ENCODE measurements at regions not wholly inside any gene's neighbourhood (a gene's known extent, or its start where the extent isn't known, plus 50 kb on each side); places are given as distances from the start of the nearest gene placed in this dataset.
A peak's percentile ranks its signal among the peaks of the same experiment; 100 is the strongest.
"Not testable (repeated sequence)": the region's sequence is repeated elsewhere in the genome, so short reads cannot be mapped to it uniquely, and the experiment has no call there.

DNA sequence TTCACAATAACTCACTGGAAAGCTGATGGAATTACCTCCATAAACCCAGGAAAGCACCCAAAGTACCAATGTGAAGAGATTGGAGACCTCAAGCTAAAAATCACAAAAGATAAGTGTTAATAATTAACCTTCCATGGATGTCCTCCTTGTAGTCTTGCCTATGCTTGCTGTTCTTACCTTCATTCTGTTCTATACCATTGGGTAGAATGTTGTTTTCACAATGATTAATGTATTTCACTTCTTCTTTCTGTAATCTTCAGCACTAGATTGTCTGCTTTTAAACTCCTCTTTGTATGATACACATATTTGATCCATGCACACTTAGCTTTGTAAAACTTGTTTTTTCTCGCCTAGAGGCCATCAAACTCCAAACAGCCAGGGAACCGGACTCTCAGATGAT, 570.3 kb downstream of the RAPGEF2 start:
- no peak for DNase-seq

DNA sequence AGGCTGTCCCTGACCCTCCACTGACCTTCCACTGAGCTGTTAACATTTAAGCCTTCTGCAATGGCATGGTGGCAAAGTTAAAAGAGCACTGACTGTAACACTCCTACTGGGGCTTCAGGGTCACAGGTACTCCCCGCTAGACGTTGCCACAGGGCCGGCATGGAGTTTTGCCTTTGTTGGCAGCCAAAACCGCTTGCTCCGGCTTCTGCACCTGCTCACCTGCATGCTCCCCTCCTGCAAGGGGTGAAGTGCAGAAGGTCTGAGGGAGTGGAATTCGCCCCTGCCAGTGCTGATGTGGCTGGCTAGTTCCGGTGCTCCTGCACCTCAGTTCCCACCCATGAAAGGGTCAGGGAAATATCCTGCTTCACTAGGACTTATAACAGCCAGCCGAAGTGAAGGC, 571.4 kb downstream of the RAPGEF2 start:
- no peak for DNase-seq

DNA sequence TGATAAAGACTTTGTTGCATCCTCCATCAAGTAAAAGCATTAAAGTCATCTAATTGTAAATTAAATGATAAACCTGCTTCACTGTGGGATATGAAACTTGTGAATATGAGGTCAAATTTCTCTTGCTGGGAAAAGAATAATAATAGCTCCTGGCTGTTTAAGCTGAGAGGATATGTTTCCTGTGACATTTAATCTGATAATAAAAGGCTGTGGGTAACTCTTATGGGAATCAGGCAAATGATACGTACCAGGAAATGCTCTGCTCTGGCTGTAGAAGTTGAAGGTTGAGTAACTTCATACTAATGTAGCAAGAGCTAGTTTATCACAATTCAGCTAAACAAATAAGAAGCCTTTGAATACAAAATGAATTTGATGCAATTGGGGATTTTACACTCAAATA, 574.6 kb downstream of the RAPGEF2 start:
- no peak for DNase-seq

- no peak for DNase-seq
These were observed 580.1 kb downstream of the RAPGEF2 start for GRCh38 chr4:159682996-159683395.

DNA sequence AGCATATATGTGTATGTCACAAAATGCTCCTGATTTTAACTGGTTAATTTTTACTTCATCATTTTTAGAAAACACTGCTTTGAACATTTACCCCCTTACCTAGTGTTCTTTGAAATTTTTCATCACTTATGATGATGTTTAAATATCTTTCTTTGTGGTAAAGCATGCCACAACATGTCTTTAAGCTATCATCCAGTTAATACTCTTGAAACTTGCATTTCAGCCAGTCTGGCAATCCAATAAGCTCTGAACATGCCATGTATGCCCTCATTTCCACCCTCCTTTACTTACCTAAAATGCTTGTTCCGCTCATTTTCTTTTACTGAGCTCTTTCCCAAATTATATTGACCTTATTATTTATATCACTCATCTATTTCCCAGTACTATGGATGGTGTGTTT, 581.2 kb downstream of the RAPGEF2 start:
- DNase-seq, result no peak

GRCh38 chr4:159685340-159686092, 582.6 kb downstream of the RAPGEF2 start:
- DNase-seq, result no peak

DNA sequence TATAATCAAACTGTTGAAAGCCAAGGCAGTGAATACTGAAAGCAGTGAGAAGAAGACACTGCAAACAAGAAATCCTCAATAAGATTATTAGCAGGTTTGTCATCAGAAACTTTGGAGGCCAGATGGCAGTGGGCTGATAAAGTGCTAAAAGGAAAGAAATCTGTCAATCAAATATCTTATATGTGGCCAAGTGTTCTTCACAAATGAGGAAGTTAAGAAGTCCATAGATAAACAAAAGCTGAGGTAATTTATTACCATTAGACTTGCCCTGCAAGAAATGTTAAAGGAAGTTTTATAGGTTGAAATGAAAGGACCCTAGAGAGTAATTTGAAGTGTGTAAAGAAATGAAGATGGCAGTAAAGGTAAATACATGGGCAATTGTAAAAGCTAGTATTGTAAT, 586.6 kb downstream of the RAPGEF2 start:
- DNase-seq, result peak; percentile 7

GRCh38 chr4:159697322-159698283, 594.7 kb downstream of the RAPGEF2 start:
- no peak for DNase-seq

DNA sequence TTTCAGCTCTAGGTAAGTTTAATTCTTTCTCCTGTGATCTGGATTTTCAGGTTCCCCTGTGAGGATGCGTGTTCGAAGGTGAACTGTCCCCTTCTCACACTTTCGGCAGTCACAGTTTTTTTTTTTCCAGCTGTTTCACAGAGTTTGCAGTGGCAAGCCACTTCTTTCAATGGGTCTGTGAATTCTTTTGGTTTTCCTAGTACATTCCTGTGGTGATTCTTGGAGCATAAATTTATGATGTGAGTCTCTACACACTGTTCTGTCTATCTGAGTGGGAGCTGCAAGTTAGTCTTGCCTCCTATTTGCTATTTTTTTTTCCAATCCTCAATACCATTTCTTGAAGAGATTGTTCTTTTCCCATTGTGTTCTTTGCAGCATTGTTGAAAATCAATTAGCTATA, 595.5 kb downstream of the RAPGEF2 start:
- no peak for DNase-seq

GRCh38 chr4:159702200-159702599, 599.3 kb downstream of the RAPGEF2 start:
- DNase-seq, result no peak

DNA sequence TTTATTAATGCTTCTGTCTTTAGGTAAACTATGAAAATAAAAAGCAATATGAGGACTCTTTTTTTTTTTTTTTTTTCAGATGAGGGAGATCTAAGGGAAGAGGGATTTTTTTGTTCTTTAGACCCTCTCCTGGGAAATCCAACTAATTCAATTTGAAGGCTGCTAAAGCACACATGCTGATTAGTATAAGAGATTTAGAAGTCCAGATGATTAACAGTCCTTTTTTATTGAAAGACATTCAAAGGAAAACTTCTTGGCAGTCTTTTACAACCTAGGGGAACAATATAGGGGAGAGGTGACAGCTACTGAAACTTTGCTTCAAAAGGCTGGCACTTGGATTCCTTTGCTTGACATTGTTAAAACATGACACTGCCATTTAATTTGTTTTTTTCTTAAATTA, 602.5 kb downstream of the RAPGEF2 start:
- no peak for DNase-seq

GRCh38 chr4:159706704-159707103, 603.8 kb downstream of the RAPGEF2 start:
- DNase-seq, result no peak

GRCh38 chr4:159715180-159715579, 612.3 kb downstream of the RAPGEF2 start:
- DNase-seq, result not testable (repeated sequence)

- no peak for DNase-seq
These were observed 616.7 kb downstream of the RAPGEF2 start for GRCh38 chr4:159719531-159719930.

GRCh38 chr4:159722052-159722451, 619.2 kb downstream of the RAPGEF2 start:
- no peak for DNase-seq

DNA sequence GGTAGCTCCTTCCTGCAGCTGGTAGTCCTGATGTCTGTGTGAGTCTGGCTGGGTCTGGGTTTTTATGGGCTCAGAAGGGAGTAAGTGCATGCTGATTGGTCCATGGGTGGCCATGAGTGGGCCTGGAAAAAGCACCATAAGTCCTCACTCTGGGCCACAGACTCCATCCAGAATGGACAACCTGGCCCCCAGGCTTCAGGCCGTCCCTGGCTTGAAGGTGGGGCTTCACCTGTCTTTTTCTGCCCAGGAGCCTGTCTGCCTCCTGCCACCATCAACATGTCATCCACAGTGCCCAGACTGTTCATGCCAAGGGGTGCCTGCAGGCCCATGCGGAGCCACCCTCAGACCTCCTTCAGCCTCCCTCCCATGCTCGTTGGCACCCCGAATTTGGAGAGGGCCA, 620.0 kb downstream of the RAPGEF2 start:
- no peak for DNase-seq

- no peak for DNase-seq
These were observed 620.6 kb downstream of the RAPGEF2 start for GRCh38 chr4:159723341-159724048.

GRCh38 chr4:159725571-159725970, 622.7 kb downstream of the RAPGEF2 start:
- no peak for DNase-seq

GRCh38 chr4:159735281-159736207, 632.7 kb downstream of the RAPGEF2 start:
- DNase-seq, result no peak

GRCh38 chr4:159736411-159736810, 633.5 kb downstream of the RAPGEF2 start:
- DNase-seq, result no peak

- no peak for DNase-seq
These were observed 641.1 kb downstream of the RAPGEF2 start for GRCh38 chr4:159743971-159744370.

DNA sequence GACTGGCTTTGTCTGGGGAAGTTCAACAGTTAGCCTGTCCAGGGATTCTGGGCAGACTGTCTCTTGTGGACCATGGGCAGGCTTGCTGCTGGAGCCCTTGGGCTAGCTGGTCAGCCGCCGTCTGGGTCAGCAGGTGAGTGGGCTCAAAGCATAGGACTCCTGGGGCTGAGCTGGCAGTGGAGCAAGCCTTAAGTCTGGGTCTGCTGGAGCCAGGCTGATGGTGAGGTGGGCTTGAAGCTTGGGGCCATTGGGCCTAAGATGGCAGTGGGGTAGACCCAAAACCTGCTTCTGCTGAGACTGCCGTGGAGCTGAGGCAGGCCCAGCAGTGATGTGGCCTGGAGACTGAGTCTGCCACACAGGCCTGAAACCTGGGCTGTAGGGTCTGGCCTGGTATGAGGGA, 645.1 kb downstream of the RAPGEF2 start:
- no peak for DNase-seq

All from hematopoietic multipotent progenitor cell treated with erythropoietin and hydrocortisone succinate and interleukin-3 and kit ligand, for 4 days (in vitro differentiated cells).